ENCODE measurements at regions not wholly inside any gene's neighbourhood (a gene's known extent, or its start where the extent isn't known, plus 50 kb on each side); places are given as distances from the start of the nearest gene placed in this dataset.
"Not testable (repeated sequence)": the region's sequence is repeated elsewhere in the genome, so short reads cannot be mapped to it uniquely, and the experiment has no call there.

- intact Hi-C loops (cut with DNase I): no loop called here
- ATAC-seq (ENCODE audit: poor library complexity) (no peak), DNase-seq (no peak)
Measured at GRCh38 chrX:75673468-75673867, 111.6 kb downstream of the MAGEE2 start.

DNA sequence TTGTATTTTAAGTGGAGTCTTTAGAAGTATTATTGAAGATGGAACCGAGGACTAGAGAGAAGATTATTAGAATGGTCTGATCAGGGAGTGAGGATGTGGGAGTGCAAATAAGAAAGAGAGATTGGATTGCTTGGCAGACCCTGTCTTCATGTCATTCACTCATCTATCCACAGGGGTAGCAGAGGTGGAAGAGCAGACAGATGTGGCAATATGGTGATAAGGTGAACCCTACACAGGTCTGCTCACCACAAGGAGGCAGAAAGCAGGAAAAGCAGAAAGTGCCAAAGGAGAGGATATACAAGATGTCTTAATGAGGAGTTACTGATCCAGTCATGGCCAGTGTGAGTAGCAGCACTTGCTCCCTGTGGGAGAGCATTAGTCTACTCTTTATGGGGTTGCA lies 129.4 kb downstream of the MAGEE2 start:
- DNase-seq (no peak), ATAC-seq (ENCODE audit: poor library complexity) (no peak)
- intact Hi-C loops (cut with DNase I): no loop called here

GRCh38 chrX:75649829-75650228 lies 127.0 kb upstream of the ZDHHC15 start:
- ATAC-seq (ENCODE audit: poor library complexity): no peak
- no peak for DNase-seq
- intact Hi-C loops (cut with DNase I): no loop called here

GRCh38 chrX:75648803-75649588 lies 126.2 kb upstream of the ZDHHC15 start:
- ATAC-seq (ENCODE audit: poor library complexity) (no peak), DNase-seq (no peak)
- intact Hi-C loops (cut with DNase I): no loop called here

GRCh38 chrX:75642811-75643361 lies 120.0 kb upstream of the ZDHHC15 start:
- DNase-seq: no peak
- intact Hi-C loops (cut with DNase I): no loop called here
- no peak for ATAC-seq (ENCODE audit: poor library complexity)

- DNase-seq: no peak
- intact Hi-C loops (cut with DNase I): no loop called here
- ATAC-seq (ENCODE audit: poor library complexity): no peak
Measured at GRCh38 chrX:75638332-75638731, 115.5 kb upstream of the ZDHHC15 start.

GRCh38 chrX:75625232-75625631 lies 102.4 kb upstream of the ZDHHC15 start:
- DNase-seq (no peak), ATAC-seq (ENCODE audit: poor library complexity) (no peak)
- intact Hi-C loops (cut with DNase I): no loop called here

GRCh38 chrX:75623535-75623934 lies 100.7 kb upstream of the ZDHHC15 start:
- ATAC-seq (ENCODE audit: poor library complexity) (no peak), DNase-seq (no peak)
- intact Hi-C loops (cut with DNase I): no loop called here

DNA sequence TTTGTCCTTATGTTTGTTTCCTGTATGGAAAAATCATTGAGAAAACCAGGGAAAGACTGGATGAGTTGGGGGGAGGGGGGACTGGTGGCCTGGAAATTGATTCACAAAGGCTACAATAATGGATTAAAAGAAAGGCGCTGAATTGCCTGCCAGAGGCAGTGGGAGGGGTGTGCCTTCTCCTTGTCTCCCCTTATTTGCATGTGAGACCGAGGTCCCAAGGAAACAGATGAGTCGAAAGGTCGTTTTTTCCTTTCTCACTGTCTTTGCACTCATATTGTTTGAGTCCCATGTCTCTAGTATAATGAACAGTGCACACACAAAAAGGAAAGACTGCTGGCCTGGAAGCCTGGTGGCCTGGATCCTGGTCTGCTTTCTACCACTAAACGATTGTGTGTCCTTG lies 86.6 kb upstream of the ZDHHC15 start:
- intact Hi-C loops (cut with DNase I): no loop called here
- ATAC-seq (ENCODE audit: poor library complexity) (no peak), DNase-seq (no peak)

- intact Hi-C loops (cut with DNase I): no loop called here
- ATAC-seq (ENCODE audit: poor library complexity): no peak
- DNase-seq: no peak
Measured at GRCh38 chrX:75603833-75604232, 81.0 kb upstream of the ZDHHC15 start.

DNA sequence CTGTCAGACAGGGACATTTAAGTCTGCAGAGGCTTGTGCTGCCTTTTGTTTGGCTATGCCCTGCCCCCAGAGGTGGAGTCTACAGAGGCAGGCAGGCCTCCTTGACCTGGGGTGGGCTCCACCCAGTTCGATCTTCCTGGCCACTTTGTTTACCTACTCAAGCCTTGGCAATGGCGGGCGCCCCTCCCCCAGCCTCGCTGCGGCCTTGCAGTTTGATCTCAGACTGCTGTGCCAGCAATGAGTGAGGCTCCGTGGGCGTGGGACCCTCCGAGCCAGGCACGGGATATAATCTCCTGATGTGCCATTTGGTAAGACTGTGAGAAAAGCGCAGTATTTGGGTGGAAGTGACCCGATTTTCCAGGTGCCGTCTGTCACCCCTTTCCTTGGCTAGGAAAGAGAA lies 79.2 kb upstream of the ZDHHC15 start:
- DNase-seq; intact Hi-C loops (cut with DNase I); ATAC-seq (ENCODE audit: poor library complexity): not testable (repeated sequence)

DNA sequence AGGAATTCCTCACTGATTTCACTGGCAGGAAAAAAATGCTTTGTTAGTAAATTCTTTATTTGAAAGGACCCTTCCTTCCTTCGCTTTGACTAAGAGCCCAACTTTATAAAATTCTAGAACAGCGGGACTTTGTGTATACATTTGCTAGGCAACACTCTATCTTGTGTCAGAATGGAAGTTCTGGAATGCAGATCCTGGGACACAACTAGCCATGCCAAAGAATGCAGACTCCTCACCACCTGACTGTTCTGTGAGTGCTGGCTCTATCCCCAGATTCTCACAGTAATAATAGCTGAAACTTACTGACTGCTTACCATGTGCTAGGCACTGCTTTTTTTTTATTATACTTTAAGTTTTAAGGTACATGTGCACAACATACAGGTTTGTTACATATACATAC lies 73.3 kb upstream of the ZDHHC15 start:
- ATAC-seq (ENCODE audit: poor library complexity) (peak; percentile 99), DNase-seq (no peak)

DNA sequence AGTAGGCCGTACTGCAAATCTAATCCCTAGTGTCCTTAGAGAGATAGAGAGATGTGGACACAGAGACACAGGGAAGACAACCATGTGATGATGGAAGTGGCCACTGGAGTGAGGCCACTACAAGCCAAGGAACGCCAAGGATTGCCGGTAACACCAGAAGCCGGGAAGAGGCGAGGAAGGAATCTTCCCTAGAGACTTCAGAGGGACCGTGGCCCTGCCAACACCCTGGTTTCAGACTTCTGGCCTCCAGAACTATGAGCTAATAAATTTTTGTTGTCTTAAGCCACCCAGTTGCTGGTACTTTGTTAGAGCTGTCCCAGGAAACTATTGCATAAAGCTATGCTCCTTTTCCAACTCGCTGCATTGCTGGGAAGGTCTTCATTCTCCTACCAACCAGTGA lies 70.3 kb upstream of the ZDHHC15 start:
- ATAC-seq (ENCODE audit: poor library complexity); DNase-seq; intact Hi-C loops (cut with DNase I): not testable (repeated sequence)

More for the DNA sequence above, 73.3 kb upstream of the ZDHHC15 start:
- intact Hi-C loops (cut with DNase I): no loop called here

GRCh38 chrX:75582511-75582910 lies 59.7 kb upstream of the ZDHHC15 start:
- DNase-seq (no peak), ATAC-seq (ENCODE audit: poor library complexity) (no peak)
- intact Hi-C loops (cut with DNase I): no loop called here

All from Right ventricle myocardium superior (tissue), 1 donor.